NCI-H1417 (cell line): ENCODE measurements at regions not wholly inside any gene's neighbourhood (a gene's known extent, or its start where the extent isn't known, plus 50 kb on each side); places are given as distances from the start of the nearest gene placed in this dataset.
"Not testable (repeated sequence)": the region's sequence is repeated elsewhere in the genome, so short reads cannot be mapped to it uniquely, and the experiment has no call there.

ENCODE experiments used
- DNase-seq, 3 experiments: peaks; one replicate each; lab custom pipeline; 2025; lab: John Stamatoyannopoulos, UW

DNA sequence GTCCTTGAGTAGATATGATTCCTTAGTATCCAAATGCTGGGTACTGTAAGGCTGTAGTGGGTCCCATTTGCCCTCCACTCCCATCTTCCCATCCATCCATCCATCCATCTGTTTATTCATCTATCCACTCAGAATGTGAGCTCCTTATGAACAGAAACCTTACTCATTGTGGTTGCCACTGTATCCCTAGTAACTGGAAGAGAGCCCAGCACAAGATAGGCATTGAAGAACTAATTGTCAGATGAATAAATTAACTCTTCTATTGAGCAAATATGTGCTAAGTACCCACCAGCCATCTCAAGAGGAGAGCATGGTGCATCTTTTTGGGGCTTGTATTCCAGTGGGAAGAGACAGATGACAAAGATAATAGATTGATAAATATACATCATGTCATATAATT lies 86.4 kb upstream of the SEZ6L start:
- peak in 2 of 3 experiments; percentile 31 to 55 for DNase-seq

DNA sequence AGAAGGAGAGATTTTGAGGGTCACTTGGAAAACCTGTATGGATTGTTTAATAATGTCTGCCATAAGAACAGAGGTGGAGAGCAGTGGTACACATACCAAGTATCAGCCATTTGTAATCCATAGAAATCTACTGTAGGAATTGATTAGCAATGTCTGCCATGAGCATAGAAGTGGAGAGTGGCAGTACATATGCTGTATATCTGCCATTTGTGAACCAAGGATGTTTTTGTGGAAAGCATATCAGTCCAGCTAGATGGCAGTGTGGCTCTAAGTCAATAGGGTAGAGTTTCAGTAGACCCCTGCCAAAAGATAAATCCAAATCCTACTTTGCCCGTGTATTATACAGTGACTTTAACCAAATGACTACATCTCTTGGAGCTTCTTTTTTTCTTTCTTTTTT lies 82.9 kb upstream of the SEZ6L start:
- DNase-seq = peak in 1 of 3 experiments; percentile 8

DNA sequence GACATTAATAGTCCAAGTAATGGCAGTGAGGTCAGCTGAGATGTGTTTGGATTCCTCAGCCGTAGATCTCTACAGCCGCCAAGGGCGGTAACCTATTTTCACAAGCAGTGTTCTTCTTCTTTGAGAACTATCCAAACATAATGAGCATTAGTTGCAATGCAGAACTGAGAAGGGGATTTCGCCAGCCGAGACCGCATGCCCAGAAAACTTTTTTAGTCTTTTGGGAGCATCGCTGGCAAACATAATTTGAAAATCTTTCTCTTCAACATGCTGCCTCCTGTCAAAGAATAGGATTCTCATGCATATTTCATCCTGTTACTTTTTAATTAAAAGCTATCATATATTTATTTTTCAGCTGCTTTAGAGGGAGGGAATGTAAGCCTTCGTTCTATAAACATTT lies 81.4 kb upstream of the SEZ6L start:
- DNase-seq = no peak

DNA sequence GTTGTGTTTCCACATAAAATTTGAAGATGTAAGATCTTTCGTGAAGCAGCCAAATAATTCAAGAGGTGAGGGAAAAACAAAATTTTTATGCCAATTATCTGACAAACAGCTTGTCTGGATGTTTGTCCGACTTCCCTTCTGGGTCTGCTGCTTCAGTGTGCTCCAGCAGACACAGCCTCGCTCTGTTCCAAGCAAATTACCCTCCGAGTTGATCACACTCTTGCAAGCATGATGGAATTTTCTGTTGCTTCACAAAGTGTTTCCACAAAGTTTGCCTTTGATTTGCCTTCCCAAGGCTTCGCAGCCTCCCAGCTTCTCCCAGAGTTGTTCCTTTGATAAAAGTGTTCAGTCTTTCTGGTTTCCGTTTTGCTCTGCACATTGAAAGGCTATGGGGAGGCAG lies 78.4 kb upstream of the SEZ6L start:
- no peak for DNase-seq

DNA sequence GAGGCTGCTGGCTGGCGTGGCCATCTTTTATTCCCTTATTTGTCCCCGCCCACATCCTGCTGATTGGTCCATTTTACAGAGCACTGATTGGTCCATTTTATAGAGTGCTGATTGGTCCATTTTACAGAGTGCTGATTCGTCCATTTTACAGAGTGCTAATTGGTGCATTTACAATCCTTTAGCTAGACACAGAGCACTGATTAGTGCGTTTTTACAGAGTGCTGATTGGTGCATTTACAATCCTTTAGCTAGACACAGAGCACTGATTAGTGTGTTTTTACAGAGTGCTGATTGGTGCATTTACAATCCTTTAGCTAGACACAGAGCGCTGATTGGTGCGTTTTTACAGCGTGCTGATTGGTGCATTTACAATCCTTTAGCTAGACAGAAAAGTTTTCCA lies 74.8 kb upstream of the SEZ6L start:
- not testable (repeated sequence) for DNase-seq

DNA sequence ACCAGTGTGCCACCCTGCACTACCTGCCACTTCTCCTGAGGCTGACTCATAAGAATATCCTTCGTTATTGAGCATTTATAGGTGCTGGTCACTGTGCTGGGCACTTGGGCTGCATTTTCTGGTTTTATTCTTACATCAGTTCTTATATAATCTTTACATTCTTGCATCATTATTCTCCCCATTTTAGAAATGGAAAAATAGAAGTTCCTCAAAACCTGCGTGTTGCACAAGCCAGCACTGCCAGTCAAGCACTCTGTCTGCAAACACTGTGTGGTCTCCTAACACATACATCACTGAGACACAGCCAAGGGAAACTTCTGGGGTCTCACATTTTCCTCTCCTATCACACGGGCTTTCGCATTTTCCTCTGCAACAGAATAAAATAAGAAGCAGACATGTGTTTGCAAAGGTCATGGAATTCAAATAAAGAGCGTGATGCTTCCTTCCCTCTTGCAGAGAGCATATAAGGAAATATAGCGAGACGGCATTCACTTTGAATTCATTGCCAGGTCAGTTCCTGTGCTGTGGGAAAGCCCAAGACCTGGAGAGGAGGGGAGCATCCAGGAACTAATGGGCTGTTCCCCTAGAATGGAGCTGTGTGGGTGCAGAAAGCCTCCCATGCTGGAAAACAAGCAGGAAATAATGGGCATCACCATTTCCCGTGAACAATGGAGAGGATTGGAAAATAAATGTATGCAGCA lies 73.9 kb upstream of the SEZ6L start:
- no peak for DNase-seq

DNA sequence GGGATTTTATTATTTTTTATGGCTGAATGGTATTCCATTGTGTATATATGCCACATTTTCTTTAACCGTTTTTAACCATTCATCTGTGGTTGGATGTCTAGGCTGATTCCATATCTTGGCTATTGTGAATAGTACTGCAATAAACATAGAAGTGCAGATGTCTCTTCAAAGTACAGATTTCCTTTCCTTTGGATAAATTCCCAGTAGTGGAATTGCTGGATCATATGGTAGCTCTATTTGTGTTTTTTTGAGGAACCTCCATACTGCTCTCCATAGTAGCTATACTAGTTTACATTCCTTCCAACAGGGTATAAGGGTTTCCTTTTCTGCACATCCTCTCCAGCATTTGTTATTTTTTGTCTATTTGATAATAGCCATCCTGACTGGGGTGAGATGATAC lies 71.9 kb upstream of the SEZ6L start:
- DNase-seq = no peak

DNA sequence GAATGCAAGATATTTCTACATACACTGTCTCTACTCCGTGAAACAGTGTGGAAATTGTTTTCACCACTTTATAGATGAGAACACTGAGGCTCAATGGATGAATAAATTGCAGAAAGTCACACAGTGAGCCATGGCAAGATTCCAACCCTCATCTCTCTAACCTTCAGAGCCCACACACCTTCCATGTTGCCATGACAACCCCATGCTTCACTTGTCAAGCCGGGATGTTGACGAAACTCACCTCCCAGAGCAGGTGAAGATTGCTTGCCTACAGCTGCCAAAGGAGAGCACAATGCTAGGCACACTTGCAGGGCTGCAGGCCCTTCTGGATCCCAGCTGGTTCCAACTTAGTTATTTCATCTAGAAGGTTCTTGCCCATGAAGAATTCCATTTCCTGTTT lies 71.4 kb upstream of the SEZ6L start:
- DNase-seq = peak in 1 of 3 experiments; percentile 4

DNA sequence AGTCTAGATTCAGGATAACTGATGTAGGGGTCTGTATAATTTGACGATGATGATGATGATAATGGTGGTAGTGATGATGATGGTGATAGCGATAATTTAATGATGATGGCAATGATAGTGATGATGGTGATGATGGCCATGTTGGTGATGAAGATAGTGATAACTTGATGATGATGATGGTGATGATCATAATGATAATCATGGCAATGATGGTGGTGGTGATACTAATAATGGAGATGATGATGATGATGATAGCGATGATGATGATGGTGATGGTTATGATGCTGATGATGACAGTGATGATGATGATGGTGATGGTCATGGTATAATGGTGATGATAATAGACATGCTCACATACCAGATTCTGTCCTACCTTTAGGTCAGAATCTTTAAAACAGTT lies 66.2 kb upstream of the SEZ6L start:
- DNase-seq = no peak

DNA sequence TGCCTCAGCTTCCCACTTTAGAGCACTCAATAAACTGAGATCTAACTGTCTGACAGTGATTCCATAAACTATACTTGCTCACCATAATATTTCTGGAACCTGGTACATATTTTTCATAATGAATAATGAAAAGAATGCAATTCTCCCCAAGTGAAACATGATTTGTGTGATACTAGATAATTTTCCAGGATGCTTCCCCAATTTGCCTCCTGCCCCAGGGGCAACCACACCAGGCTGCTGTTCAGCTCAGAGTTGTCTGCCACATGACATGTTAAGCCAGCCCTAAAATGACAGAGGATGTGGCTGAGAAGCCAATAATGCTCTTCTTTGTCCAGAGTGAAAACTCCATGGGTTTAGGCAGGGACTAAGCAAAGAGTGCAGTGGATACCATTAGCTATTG lies 62.9 kb upstream of the SEZ6L start:
- no peak for DNase-seq

DNA sequence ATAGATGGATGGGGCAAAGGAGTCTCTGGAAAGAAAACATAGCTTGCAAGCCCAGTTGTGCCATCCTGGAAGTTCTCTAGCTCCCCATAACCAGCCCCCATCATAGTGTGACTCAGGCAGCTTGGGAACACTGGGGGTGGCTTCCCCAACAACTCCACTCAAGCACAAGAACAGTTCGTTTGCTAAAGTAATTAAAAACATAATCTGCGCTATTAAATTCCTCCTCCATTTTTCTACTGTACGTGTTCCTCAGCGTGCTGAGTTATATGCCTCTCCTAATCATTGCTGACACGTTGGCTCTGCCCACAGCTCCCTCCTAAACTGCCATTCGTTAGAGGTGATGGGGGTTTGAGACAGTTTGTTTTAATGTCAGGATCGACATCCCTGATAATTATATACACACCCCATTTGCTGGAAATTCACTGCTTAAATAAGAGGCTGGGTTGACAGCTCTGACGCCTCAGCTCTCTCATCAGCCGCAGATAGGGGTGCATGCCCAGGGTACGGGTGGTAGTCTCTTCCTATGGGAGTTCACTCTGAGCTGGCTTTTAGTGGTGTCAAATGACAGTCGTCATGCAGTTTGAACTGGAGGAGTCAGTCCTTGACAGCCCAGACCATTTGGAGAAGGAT lies 59.5 kb upstream of the SEZ6L start:
- peak in 1 of 3 experiments; percentile 25 for DNase-seq

DNA sequence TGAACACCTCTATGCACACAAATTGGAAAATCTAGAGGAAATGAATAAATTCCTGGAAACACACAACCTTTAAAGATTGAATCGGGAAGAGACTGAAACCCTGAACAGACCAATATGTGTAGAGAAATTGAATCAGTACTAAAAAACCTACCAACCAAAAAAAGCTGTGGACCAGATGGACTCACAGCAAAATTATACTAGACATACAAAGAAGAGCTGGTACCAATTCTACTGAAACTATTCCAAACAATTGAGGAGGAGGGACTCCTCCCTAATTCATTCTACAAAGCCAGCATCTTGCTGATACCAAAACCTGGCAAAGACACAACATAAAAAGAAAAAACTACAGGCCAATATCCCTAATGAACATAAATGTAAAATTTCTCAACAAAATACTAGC lies 54.4 kb upstream of the SEZ6L start:
- no peak for DNase-seq

DNA sequence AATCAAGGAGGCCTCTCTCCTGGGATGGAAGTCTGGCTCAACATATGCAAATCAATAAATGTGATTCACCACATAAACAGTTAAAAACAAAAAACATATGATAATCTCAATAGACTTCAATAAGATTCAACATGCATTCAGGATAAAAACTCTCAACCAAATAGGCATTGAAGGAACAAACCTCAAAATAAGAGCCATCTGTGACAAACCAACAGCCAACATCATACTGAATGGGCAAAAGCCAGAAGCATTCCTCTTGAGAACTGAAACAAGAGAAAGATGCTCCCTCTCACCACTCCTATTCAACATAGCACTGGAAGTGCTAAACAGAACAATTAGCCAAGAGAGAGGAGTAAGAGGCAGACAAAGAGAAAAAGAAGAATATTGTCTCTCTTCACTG lies 54.0 kb upstream of the SEZ6L start:
- no peak for DNase-seq
